K562 (cell line): ENCODE measurements at regions not wholly inside any gene's neighbourhood (a gene's known extent, or its start where the extent isn't known, plus 50 kb on each side); places are given as distances from the start of the nearest gene placed in this dataset.

Source experiments
- ETV1 ChIP-seq: fragments of 450-650 bp; conservative IDR thresholded peaks from 2 replicates; pipeline ENCODE4 v1.6.1; 2016; ENCODE audit warnings: missing genetic modification characterization, control low read depth, low read depth, missing compliant biosample characterization
- GATAD2B ChIP-seq: fragments of 450-650 bp; IDR thresholded peaks from 2 replicates; pipeline ENCODE4 v1.6.1; 2017; ENCODE audit warnings: mild to moderate bottlenecking, borderline replicate concordance
- JUND ChIP-seq, 2 experiments: IDR thresholded peaks; 2 replicates in 1 of 2; 3 replicates in 1 of 2; pipeline ENCODE4 v1.6.1; 2011; ENCODE audit warnings: borderline replicate concordance in 2 of 2, low read depth in 2 of 2, low read length in 2 of 2, improper control_type of control experiment in 1 of 2, missing biosample characterization in 1 of 2, missing genetic modification characterization in 1 of 2, missing genetic modification reagents in 1 of 2
- U2AF1 ChIP-seq: fragments of 200-400 bp; formaldehyde crosslinking; optimal IDR thresholded peaks from 2 replicates; pipeline ENCODE3; 2017; ENCODE audit warnings: mild to moderate bottlenecking, low read depth, low read length, moderate library complexity
- TF ChIP-seq, protein P1 (sequence below): fragments of 450-650 bp; IDR thresholded peaks from 2 replicates; pipeline ENCODE4 v1.6.1; 2016; ENCODE audit warnings: low read depth
- TF ChIP-seq, protein P2 (sequence below): fragments of 250-450 bp; sonication (Bioruptor Pico); IDR thresholded peaks from 2 replicates; pipeline ENCODE4 v1.4.0; 2020
- TF ChIP-seq, protein P3 (sequence below), 2 experiments: IDR thresholded peaks in 1 of 2; conservative IDR thresholded peaks in 1 of 2; 2 replicates each; pipeline ENCODE4 v1.6.1; 2016; ENCODE audit warnings: low read depth in 2 of 2, mild to moderate bottlenecking in 1 of 2, missing compliant biosample characterization in 1 of 2, missing genetic modification characterization in 1 of 2, moderate library complexity in 1 of 2
- TF ChIP-seq, protein P4 (sequence below): sonication (generic); formaldehyde crosslinking; IDR thresholded peaks from 2 replicates; pipeline ENCODE4 v1.8.0; 2022; ENCODE audit warnings: mild to moderate bottlenecking, missing genetic modification reagents

DNA sequence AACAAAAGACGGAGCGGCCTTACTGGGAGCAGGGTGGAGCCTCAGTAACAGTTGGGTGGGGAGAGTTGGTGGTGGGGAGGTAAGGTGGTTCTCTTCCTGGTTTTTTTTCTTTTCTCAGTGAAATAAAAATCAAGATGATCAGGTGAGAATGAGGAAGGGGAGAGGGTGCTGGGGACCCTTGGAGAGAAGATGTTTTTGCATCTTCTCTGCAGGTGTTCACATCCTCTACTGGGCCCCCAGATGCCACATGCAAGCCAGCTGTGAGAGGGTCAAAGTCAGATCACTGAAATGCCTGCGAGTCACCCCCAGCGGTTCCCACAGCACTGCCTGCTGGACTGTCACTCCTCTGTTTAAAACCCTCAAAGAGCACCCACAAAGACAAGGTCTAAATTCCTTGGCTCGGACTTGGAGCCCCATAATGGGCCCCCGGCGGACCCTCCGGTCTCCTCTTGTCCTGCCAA lies 69.8 kb upstream of the FHL2 start (continued):
- TF ChIP-seq, protein P1, sequence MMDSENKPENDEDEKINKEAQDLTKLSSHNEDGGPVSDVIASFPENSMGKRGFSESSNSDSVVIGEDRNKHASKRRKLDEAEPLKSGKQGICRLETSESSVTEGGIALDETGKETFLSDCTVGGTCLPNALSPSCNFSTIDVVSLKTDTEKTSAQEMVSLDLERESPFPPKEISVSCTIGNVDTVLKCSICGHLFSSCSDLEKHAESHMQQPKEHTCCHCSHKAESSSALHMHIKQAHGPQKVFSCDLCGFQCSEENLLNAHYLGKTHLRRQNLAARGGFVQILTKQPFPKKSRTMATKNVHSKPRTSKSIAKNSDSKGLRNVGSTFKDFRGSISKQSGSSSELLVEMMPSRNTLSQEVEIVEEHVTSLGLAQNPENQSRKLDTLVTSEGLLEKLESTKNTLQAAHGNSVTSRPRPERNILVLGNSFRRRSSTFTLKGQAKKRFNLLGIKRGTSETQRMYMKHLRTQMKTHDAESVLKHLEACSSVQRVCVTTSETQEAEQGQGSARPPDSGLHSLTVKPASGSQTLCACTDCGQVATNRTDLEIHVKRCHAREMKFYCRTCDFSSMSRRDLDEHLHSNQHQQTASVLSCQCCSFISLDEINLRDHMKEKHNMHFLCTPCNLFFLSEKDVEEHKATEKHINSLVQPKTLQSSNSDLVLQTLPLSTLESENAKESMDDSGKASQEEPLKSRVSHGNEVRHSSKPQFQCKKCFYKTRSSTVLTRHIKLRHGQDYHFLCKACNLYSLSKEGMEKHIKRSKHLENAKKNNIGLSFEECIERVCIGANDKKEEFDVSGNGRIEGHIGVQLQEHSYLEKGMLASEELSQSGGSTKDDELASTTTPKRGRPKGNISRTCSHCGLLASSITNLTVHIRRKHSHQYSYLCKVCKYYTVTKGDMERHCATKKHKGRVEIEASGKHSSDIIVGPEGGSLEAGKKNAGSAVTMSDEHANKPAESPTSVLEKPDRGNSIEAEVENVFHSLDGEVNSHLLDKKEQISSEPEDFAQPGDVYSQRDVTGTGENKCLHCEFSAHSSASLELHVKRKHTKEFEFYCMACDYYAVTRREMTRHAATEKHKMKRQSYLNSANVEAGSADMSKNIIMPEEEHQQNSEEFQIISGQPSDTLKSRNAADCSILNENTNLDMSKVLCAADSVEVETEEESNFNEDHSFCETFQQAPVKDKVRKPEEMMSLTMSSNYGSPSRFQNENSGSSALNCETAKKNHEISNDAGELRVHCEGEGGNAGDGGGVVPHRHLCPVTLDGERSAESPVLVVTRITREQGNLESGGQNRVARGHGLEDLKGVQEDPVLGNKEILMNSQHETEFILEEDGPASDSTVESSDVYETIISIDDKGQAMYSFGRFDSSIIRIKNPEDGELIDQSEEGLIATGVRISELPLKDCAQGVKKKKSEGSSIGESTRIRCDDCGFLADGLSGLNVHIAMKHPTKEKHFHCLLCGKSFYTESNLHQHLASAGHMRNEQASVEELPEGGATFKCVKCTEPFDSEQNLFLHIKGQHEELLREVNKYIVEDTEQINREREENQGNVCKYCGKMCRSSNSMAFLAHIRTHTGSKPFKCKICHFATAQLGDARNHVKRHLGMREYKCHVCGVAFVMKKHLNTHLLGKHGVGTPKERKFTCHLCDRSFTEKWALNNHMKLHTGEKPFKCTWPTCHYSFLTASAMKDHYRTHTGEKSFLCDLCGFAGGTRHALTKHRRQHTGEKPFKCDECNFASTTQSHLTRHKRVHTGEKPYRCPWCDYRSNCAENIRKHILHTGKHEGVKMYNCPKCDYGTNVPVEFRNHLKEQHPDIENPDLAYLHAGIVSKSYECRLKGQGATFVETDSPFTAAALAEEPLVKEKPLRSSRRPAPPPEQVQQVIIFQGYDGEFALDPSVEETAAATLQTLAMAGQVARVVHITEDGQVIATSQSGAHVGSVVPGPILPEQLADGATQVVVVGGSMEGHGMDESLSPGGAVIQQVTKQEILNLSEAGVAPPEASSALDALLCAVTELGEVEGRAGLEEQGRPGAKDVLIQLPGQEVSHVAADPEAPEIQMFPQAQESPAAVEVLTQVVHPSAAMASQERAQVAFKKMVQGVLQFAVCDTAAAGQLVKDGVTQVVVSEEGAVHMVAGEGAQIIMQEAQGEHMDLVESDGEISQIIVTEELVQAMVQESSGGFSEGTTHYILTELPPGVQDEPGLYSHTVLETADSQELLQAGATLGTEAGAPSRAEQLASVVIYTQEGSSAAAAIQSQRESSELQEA: no peak
- TF ChIP-seq U2AF1: no peak
- TF ChIP-seq, protein P2, sequence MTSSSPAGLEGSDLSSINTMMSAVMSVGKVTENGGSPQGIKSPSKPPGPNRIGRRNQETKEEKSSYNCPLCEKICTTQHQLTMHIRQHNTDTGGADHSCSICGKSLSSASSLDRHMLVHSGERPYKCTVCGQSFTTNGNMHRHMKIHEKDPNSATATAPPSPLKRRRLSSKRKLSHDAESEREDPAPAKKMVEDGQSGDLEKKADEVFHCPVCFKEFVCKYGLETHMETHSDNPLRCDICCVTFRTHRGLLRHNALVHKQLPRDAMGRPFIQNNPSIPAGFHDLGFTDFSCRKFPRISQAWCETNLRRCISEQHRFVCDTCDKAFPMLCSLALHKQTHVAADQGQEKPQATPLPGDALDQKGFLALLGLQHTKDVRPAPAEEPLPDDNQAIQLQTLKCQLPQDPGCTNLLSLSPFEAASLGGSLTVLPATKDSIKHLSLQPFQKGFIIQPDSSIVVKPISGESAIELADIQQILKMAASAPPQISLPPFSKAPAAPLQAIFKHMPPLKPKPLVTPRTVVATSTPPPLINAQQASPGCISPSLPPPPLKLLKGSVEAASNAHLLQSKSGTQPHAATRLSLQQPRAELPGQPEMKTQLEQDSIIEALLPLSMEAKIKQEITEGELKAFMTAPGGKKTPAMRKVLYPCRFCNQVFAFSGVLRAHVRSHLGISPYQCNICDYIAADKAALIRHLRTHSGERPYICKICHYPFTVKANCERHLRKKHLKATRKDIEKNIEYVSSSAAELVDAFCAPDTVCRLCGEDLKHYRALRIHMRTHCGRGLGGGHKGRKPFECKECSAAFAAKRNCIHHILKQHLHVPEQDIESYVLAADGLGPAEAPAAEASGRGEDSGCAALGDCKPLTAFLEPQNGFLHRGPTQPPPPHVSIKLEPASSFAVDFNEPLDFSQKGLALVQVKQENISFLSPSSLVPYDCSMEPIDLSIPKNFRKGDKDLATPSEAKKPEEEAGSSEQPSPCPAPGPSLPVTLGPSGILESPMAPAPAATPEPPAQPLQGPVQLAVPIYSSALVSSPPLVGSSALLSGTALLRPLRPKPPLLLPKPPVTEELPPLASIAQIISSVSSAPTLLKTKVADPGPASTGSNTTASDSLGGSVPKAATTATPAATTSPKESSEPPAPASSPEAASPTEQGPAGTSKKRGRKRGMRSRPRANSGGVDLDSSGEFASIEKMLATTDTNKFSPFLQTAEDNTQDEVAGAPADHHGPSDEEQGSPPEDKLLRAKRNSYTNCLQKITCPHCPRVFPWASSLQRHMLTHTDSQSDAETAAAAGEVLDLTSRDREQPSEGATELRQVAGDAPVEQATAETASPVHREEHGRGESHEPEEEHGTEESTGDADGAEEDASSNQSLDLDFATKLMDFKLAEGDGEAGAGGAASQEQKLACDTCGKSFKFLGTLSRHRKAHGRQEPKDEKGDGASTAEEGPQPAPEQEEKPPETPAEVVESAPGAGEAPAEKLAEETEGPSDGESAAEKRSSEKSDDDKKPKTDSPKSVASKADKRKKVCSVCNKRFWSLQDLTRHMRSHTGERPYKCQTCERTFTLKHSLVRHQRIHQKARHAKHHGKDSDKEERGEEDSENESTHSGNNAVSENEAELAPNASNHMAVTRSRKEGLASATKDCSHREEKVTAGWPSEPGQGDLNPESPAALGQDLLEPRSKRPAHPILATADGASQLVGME (CRISPR knock-in tag): no peak
- TF ChIP-seq ETV1: no peak
- TF ChIP-seq, protein P3, sequence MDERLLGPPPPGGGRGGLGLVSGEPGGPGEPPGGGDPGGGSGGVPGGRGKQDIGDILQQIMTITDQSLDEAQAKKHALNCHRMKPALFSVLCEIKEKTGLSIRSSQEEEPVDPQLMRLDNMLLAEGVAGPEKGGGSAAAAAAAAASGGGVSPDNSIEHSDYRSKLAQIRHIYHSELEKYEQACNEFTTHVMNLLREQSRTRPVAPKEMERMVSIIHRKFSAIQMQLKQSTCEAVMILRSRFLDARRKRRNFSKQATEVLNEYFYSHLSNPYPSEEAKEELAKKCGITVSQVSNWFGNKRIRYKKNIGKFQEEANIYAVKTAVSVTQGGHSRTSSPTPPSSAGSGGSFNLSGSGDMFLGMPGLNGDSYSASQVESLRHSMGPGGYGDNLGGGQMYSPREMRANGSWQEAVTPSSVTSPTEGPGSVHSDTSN (CRISPR knock-in tag; IDR thresholded peaks at IDR 0.05; ENCODE audit: low read depth): no peak
- TF ChIP-seq, protein P3 (tag; conservative IDR thresholded peaks at IDR 0.05; ENCODE audit: low read depth): no peak
- TF ChIP-seq GATAD2B: no peak
- TF ChIP-seq JUND (IDR thresholded peaks at IDR 0.05; ENCODE audit: borderline replicate concordance, low read depth, low read length): peak; percentile 5; the same call in 1 of the 2 replicates
- no peak for TF ChIP-seq JUND (tag; IDR thresholded peaks at IDR 0.05; ENCODE audit: borderline replicate concordance, low read depth, low read length)
- TF ChIP-seq, protein P4, sequence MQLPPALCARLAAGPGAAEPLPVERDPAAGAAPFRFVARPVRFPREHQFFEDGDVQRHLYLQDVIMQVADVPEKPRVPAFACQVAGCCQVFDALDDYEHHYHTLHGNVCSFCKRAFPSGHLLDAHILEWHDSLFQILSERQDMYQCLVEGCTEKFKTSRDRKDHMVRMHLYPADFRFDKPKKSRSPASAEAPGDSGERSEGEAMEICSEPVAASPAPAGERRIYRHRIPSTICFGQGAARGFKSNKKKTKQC (CRISPR knock-in tag): no peak
